ENCODE measurements at regions not wholly inside any gene's neighbourhood (a gene's known extent, or its start where the extent isn't known, plus 50 kb on each side); places are given as distances from the start of the nearest gene placed in this dataset.

DNA sequence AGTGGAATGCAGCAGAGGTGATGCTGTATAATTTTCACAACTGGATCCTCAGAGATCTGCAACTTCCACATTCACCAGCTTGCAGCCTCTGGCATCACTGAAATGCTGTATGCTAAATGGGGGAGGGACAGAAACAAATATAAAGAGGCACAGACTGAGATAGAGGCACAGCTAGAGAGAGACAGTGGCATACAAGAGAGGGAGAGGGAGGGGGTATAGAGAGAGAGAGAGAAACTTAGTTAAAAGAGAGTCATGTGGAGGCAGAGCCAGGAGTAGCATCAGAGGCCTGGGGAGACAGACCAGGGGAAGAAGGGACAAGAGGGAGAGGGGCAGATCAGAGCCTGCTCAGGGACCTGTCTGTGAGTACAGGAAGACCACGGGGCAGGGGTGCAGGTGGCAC, 84.5 kb upstream of the GRIK3 start:
- H3K9ac ChIP-seq (ENCODE audit: insufficient read depth, low read length), result no peak overlapping the region
- TF ChIP-seq EZH2 (IDR thresholded peaks at IDR 0.05; ENCODE audit: low read length, missing control alignments), result no peak
- TF ChIP-seq, protein P1, sequence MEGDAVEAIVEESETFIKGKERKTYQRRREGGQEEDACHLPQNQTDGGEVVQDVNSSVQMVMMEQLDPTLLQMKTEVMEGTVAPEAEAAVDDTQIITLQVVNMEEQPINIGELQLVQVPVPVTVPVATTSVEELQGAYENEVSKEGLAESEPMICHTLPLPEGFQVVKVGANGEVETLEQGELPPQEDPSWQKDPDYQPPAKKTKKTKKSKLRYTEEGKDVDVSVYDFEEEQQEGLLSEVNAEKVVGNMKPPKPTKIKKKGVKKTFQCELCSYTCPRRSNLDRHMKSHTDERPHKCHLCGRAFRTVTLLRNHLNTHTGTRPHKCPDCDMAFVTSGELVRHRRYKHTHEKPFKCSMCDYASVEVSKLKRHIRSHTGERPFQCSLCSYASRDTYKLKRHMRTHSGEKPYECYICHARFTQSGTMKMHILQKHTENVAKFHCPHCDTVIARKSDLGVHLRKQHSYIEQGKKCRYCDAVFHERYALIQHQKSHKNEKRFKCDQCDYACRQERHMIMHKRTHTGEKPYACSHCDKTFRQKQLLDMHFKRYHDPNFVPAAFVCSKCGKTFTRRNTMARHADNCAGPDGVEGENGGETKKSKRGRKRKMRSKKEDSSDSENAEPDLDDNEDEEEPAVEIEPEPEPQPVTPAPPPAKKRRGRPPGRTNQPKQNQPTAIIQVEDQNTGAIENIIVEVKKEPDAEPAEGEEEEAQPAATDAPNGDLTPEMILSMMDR (conservative IDR thresholded peaks at IDR 0.05 in 1 of 2, IDR thresholded peaks at IDR 0.05 in 1 of 2; ENCODE audit: low read depth in 1 of 2, low read length in 2 of 2), result no peak
- H4K20me1 ChIP-seq (ENCODE audit: control insufficient read depth, extremely low read depth, insufficient read depth, low read length), result no peaks in the 10 kb centered on the region
- no peaks in the 10 kb centered on the region for H3K36me3 ChIP-seq (ENCODE audit: control insufficient read depth, insufficient read depth, low read length)
- H3K9me3 ChIP-seq (ENCODE audit: control insufficient read depth, insufficient read depth, low read depth, low read length), result no peaks in the 10 kb centered on the region
- no peak overlapping the region for H3K4me3 ChIP-seq (replicated peaks in 1 of 4; ENCODE audit: control extremely low read depth in 1 of 4, insufficient read depth in 1 of 4, low read depth in 3 of 4, low read length in 4 of 4)
- H3K27me3 ChIP-seq (ENCODE audit: control insufficient read depth, insufficient read depth, low read length), result no peaks in the 10 kb centered on the region
- H2AFZ ChIP-seq (ENCODE audit: low read length), result no peak overlapping the region
- no peak overlapping the region for H3K27ac ChIP-seq (ENCODE audit: insufficient read depth, low read length)
- H3K79me2 ChIP-seq (ENCODE audit: control insufficient read depth, insufficient read depth, low read length), result no peaks in the 10 kb centered on the region
- no peak for DNase-seq (ENCODE audit: low read depth in 2 of 2)
- no peaks in the 10 kb centered on the region for H3K4me1 ChIP-seq (ENCODE audit: control insufficient read depth, extremely low read depth, insufficient read depth, low read length)
- H3K4me2 ChIP-seq (ENCODE audit: extremely low read depth, insufficient read depth, low read length), result no peak overlapping the region

DNA sequence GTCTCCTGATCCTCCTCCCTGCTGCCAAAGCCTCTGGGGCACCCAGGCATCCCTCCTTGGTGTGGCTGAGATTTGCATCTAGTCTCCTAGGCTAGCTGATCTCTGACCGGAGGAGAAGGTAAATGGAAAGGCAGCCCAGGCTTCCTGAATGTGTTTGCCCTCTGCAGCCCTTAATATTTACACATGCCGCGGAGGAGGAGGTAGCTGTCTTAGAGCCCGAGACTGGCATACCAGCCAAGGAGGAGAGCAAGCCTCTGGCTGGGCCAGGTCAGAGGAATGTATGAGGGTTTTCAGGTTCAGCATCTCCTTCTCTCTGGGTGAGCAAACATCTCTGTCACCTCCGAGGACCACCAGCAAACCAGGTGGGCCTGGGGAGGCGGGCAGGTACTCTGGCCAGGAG, 86.0 kb upstream of the GRIK3 start:
- Histone ChIP-seq H3K36me3 (ENCODE audit: control insufficient read depth, insufficient read depth, low read length) (no peaks in the 10 kb centered on the region), H2AFZ (ENCODE audit: low read length) (no peak overlapping the region), H3K9me3 (ENCODE audit: control insufficient read depth, insufficient read depth, low read depth, low read length) (no peaks in the 10 kb centered on the region), H4K20me1 (ENCODE audit: control insufficient read depth, extremely low read depth, insufficient read depth, low read length) (no peaks in the 10 kb centered on the region), H3K4me2 (ENCODE audit: extremely low read depth, insufficient read depth, low read length) (no peak overlapping the region), H3K27ac (ENCODE audit: insufficient read depth, low read length) (no peak overlapping the region), H3K9ac (ENCODE audit: insufficient read depth, low read length) (no peak overlapping the region), H3K4me3 (replicated peaks in 1 of 4; ENCODE audit: control extremely low read depth in 1 of 4, insufficient read depth in 1 of 4, low read depth in 3 of 4, low read length in 4 of 4) (no peak overlapping the region), H3K4me1 (ENCODE audit: control insufficient read depth, extremely low read depth, insufficient read depth, low read length) (no peaks in the 10 kb centered on the region), H3K79me2 (ENCODE audit: control insufficient read depth, insufficient read depth, low read length) (no peaks in the 10 kb centered on the region), H3K27me3 (ENCODE audit: control insufficient read depth, insufficient read depth, low read length) (no peaks in the 10 kb centered on the region)
- no peak for TF ChIP-seq EZH2 (IDR thresholded peaks at IDR 0.05; ENCODE audit: low read length, missing control alignments)
- TF ChIP-seq, protein P1 (conservative IDR thresholded peaks at IDR 0.05 in 1 of 2, IDR thresholded peaks at IDR 0.05 in 1 of 2; ENCODE audit: low read depth in 1 of 2, low read length in 2 of 2), result no peak
- DNase-seq (ENCODE audit: low read depth in 2 of 2), result no peak

DNA sequence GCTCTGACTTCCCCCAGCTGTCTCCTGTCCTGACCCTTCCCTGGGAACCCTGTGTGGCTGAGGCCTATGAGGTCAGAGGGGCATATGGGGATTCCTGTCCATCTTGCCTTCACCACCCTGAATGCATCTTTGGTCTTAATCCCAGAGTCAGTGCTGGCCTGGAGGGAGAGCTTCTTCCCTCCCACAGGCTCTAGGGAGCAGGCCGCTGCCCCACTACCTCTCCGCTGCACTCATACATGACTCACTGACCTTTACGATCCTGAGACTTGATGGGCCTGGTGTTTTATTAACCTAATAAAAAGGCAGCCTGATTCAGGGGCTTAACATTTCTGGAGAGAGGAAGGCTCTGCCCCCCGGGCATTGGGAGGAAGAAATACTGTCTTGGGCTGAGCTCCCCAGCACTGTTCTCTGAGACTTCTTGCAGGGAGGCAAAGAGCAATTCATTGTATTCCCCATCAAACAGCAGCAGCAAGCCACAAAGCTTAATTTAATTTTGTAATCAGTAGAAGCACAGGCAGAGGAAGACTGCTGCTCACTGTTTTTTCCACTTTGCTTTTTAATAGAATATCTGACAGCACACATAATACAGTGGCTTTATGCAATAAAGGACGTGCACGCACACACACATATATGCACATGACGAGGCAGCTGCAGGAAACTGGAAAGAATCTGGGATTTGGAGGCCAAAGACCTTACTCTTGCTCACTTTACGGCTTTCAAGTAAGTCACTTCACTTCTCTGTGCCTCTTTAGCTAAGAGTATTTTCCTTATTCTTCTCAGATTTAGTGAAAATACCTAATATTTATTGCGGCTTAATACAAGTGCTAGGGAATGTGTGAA, 89.2 kb upstream of the GRIK3 start:
- TF ChIP-seq, protein P1 (conservative IDR thresholded peaks at IDR 0.05 in 1 of 2, IDR thresholded peaks at IDR 0.05 in 1 of 2; ENCODE audit: low read depth in 1 of 2, low read length in 2 of 2), result no peak
- TF ChIP-seq EZH2 (IDR thresholded peaks at IDR 0.05; ENCODE audit: low read length, missing control alignments), result no peak
- H3K27ac ChIP-seq (ENCODE audit: insufficient read depth, low read length), result no peak overlapping the region
- H3K27me3 ChIP-seq (ENCODE audit: control insufficient read depth, insufficient read depth, low read length), result no peaks in the 10 kb centered on the region
- H3K4me1 ChIP-seq (ENCODE audit: control insufficient read depth, extremely low read depth, insufficient read depth, low read length), result no peaks in the 10 kb centered on the region
- H3K4me2 ChIP-seq (ENCODE audit: extremely low read depth, insufficient read depth, low read length), result no peak overlapping the region
- no peaks in the 10 kb centered on the region for H3K9me3 ChIP-seq (ENCODE audit: control insufficient read depth, insufficient read depth, low read depth, low read length)
- no peak for DNase-seq (ENCODE audit: low read depth in 2 of 2)
- H2AFZ ChIP-seq (ENCODE audit: low read length), result no peak overlapping the region
- H3K4me3 ChIP-seq (replicated peaks in 1 of 4; ENCODE audit: control extremely low read depth in 1 of 4, insufficient read depth in 1 of 4, low read depth in 3 of 4, low read length in 4 of 4), result no peak overlapping the region
- no peak overlapping the region for H3K9ac ChIP-seq (ENCODE audit: insufficient read depth, low read length)
- H3K79me2 ChIP-seq (ENCODE audit: control insufficient read depth, insufficient read depth, low read length), result no peaks in the 10 kb centered on the region
- no peaks in the 10 kb centered on the region for H3K36me3 ChIP-seq (ENCODE audit: control insufficient read depth, insufficient read depth, low read length)
- no peaks in the 10 kb centered on the region for H4K20me1 ChIP-seq (ENCODE audit: control insufficient read depth, extremely low read depth, insufficient read depth, low read length)

Measured in fibroblast of lung (primary cell).